Type B pancreatic cell (in vitro differentiated cells): ENCODE measurements at regions not wholly inside any gene's neighbourhood (a gene's known extent, or its start where the extent isn't known, plus 50 kb on each side); places are given as distances from the start of the nearest gene placed in this dataset.

Source experiments
- DNase-seq: peaks from one replicate; pipeline ENCODE4 v3.0.0; 2021; ENCODE audit warnings: mixed read lengths; ENCODE audit not compliant: unreplicated experiment; ENCODE audit errors: extremely low spot score
- H3K27ac Mint-ChIP-seq: 2 replicates; pipeline ENCODE4 v1.8.0; 2021; ENCODE audit warnings: mild to moderate bottlenecking, mixed read lengths
- H3K27me3 Mint-ChIP-seq: 2 replicates; pipeline ENCODE4 v1.8.0; 2021; ENCODE audit warnings: mixed read lengths
- H3K36me3 Mint-ChIP-seq: 2 replicates; pipeline ENCODE4 v1.8.0; 2021; ENCODE audit warnings: mixed read lengths
- H3K4me1 Mint-ChIP-seq: one replicate; pipeline ENCODE4 v1.8.0; 2021; ENCODE audit warnings: mixed read lengths; ENCODE audit not compliant: unreplicated experiment
- H3K4me3 Mint-ChIP-seq: 2 replicates; pipeline ENCODE4 v1.8.0; 2021; ENCODE audit warnings: mild to moderate bottlenecking, mixed read lengths
- H3K9me3 Mint-ChIP-seq: 2 replicates; pipeline ENCODE4 v1.8.0; 2021; ENCODE audit warnings: mixed read lengths
- TF ChIP-seq, protein P1 (sequence below): fragments of 200-600 bp; sonication (generic); conservative IDR thresholded peaks from 2 replicates; pipeline ENCODE4 v1.5.0; 2021; ENCODE audit warnings: antibody characterized with exemption, mild to moderate bottlenecking

DNA sequence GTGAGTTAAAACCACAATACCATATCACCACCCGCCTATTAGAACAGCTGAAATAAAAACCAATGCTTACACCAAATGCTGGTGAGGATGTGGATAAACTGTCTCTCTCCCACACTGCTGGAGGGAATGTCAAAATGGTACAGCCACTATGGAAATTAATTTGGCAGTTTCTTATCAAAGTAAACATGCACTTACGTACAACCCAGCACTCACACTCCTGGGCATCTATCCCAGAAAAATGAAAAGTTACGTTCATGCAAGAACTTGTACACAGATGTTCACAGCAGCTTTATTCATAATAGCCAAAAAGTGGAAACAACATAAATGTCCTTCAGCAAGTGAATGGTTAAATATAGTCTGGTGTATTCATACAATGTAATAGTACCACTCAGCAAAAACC is 173.2 kb upstream of the MYOCD start:
- Mint-ChIP-seq H3K27ac (no peak overlapping the region), H3K4me3 (no peak overlapping the region), H3K36me3 (no peaks in the 10 kb centered on the region), H3K9me3 (no peaks in the 10 kb centered on the region), H3K27me3 (peaks cover 4% of the 10 kb centered on the region), H3K4me1 (no peaks in the 10 kb centered on the region)
- no peak for DNase-seq
- TF ChIP-seq, protein P1, sequence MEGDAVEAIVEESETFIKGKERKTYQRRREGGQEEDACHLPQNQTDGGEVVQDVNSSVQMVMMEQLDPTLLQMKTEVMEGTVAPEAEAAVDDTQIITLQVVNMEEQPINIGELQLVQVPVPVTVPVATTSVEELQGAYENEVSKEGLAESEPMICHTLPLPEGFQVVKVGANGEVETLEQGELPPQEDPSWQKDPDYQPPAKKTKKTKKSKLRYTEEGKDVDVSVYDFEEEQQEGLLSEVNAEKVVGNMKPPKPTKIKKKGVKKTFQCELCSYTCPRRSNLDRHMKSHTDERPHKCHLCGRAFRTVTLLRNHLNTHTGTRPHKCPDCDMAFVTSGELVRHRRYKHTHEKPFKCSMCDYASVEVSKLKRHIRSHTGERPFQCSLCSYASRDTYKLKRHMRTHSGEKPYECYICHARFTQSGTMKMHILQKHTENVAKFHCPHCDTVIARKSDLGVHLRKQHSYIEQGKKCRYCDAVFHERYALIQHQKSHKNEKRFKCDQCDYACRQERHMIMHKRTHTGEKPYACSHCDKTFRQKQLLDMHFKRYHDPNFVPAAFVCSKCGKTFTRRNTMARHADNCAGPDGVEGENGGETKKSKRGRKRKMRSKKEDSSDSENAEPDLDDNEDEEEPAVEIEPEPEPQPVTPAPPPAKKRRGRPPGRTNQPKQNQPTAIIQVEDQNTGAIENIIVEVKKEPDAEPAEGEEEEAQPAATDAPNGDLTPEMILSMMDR: no peak

DNA sequence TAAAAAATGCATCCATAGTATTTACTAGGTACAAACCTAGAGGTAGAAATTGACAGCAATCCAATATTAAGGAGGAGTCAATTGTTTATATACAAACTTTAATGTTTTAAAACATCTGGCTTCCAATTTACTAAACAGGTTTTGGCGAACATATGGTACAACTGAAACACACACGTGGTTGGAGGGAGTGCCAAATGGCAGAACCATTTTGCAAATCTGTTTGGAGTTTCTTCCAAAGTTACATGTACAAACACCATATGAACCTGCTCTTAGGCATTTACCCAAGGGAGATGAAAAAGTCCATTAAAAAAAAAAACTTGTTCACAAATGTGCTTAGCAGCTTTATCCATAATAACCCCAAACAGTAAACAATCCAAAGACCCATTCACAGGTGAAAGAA is 159.8 kb upstream of the MYOCD start:
- Mint-ChIP-seq H3K36me3 (no peaks in the 10 kb centered on the region), H3K4me3 (no peak overlapping the region)

DNA sequence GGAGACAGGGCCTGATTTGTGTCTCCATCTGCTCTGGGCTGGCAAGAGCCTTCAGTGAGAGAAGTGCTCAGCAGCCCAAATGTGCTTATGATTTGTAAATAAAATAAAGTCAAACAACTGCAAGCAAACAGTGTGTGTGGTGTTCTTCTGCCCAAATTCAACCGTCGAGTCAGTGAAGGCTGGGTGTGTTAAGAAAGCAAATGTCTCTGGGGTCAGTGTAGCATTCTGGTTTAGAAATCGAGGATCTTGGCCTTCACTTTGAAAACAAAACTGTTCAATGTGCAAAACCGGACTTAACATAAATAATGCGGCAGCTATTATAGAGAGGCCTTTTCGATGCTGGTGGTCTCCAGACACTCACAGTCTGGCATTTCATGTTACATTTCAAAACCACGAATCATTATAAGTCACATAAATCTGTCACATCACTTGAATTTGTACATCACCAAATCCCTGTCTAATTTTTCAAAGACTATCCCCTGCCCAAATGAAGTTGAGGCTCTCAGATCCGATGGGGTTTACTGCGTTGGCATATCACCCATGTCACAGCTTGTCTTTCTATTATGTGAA is 158.6 kb upstream of the MYOCD start:
- no peak for DNase-seq

More for the DNA sequence above, 159.8 kb upstream of the MYOCD start:
- Mint-ChIP-seq H3K4me1 (no peaks in the 10 kb centered on the region), H3K27me3 (no peaks in the 10 kb centered on the region), H3K9me3 (no peaks in the 10 kb centered on the region), H3K27ac (no peak overlapping the region)
- DNase-seq: no peak
- TF ChIP-seq, protein P1: no peak

DNA sequence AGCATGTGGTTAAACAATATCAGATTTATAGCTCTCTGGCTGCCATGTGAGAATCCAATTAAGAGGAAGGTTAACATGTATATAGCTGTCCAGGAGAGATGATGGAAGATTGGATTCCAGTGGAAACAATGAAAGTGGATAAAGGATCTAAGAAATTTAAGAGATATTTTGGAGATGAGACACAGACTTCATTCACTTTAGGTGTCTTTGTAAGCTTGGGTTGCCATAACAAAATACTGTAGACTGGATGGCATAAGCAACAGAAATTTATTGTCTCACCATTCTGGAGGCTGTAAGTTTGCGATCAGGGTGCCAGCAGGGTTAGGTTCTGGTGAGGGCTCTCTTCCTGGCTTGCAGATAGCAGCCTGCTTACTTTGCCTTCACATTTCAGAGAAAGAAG is 155.9 kb upstream of the MYOCD start:
- DNase-seq: no peak
- H3K36me3 Mint-ChIP-seq: no peaks in the 10 kb centered on the region
- H3K4me1 Mint-ChIP-seq: no peaks in the 10 kb centered on the region
- H3K4me3 Mint-ChIP-seq: no peak overlapping the region
- H3K9me3 Mint-ChIP-seq: no peaks in the 10 kb centered on the region
- TF ChIP-seq, protein P1: no peak
- no peak overlapping the region for H3K27ac Mint-ChIP-seq
- no peaks in the 10 kb centered on the region for H3K27me3 Mint-ChIP-seq

More for the DNA sequence above, 158.6 kb upstream of the MYOCD start:
- Mint-ChIP-seq H3K4me3 (no peak overlapping the region), H3K36me3 (no peaks in the 10 kb centered on the region), H3K4me1 (no peaks in the 10 kb centered on the region), H3K9me3 (no peaks in the 10 kb centered on the region), H3K27ac (no peak overlapping the region), H3K27me3 (no peaks in the 10 kb centered on the region)
- TF ChIP-seq, protein P1: no peak

DNA sequence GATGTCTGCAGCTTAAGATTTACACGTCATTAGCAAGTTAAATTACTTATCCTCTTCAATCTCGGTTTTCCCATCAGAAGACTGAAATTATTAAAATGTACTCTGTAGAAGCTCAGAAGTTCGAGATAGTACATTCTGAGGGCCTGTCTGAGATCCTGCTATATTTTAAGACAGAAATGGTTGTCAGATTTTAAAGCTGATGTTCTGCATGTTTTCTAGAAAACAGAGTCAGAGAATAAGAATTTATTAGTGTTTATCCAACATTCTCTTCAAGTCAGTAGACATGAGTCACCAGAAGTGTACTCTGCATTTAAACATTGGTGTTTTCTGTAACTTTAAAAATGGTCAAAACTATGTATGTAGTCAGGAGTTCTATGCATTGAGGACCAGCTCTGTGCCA is 155.2 kb upstream of the MYOCD start:
- H3K9me3 Mint-ChIP-seq: no peaks in the 10 kb centered on the region
- no peaks in the 10 kb centered on the region for H3K36me3 Mint-ChIP-seq
- TF ChIP-seq, protein P1: no peak
- H3K27me3 Mint-ChIP-seq: no peaks in the 10 kb centered on the region
- no peak overlapping the region for H3K27ac Mint-ChIP-seq
- no peaks in the 10 kb centered on the region for H3K4me1 Mint-ChIP-seq
- no peak overlapping the region for H3K4me3 Mint-ChIP-seq
- DNase-seq: no peak
